Hippocampal formation (tissue), 2 donors: ENCODE measurements at regions not wholly inside any gene's neighbourhood (a gene's known extent, or its start where the extent isn't known, plus 50 kb on each side); places are given as distances from the start of the nearest gene placed in this dataset.
A peak's percentile ranks its signal among the peaks of the same experiment; 100 is the strongest.

Experiments used
- DNase-seq, 2 donors: peaks; one replicate each; lab custom pipeline; 2025; lab: John Stamatoyannopoulos, UW

DNA sequence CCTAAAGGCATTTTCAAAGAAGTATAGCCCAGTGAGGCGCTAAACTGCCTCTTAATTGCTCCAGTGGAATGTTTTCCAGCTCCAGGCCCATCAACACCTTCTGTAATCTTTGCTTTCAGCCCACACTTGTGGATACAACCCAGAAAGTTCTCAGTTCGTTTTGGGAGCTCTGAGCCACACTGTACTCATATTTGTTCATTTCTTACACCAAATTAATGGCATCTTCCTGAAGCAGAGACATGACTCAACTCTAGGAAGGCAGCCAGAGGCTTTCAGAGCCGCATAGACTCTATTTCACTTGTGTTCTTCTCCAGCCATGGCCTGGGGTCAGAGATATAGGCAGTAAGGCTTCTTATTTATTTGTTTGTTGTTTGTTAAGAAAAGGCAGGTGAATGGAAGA is 175.5 kb upstream of the NCAM1 start:
- DNase-seq: no peak

- no peak for DNase-seq
These were observed 175.0 kb upstream of the NCAM1 start for GRCh38 chr11:112786196-112786595.

GRCh38 chr11:112786886-112787530 is 174.2 kb upstream of the NCAM1 start:
- DNase-seq: no peak

DNA sequence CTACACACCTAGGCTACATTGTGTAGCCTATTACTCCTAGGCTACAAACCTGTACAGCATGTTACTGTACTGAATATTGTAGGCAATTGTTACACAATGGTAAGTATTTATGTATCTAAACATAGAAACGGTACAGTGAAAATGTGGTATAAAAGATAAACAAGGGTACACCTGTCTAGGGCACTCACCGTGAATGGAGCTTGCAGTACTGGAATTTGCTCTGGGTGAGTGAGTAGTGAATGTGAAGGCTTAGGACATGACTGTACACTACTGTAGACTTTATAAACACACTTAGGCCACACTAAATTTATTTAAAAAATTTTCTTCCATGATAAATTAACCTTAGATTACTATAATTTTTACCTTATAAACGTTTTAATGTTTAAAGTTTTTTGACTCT is 171.7 kb upstream of the NCAM1 start:
- DNase-seq: no peak

DNA sequence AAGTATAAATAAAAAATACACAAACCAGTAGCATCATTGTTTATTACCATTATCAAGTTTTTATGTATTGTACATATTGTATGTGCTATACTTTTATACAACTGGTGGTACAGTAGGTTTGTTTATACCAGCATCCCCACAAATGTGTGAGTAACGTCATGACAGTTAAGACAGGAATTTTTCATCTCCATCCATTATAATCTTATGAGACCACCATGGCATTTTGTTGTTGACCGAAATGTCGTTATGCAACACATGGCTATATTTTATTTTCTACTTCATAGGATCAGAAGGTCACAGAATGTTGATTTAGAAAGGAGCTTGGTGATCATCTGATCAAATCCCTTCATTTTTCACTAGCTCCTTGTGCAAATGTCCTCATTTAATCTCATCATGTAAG is 170.9 kb upstream of the NCAM1 start:
- no peak for DNase-seq

DNA sequence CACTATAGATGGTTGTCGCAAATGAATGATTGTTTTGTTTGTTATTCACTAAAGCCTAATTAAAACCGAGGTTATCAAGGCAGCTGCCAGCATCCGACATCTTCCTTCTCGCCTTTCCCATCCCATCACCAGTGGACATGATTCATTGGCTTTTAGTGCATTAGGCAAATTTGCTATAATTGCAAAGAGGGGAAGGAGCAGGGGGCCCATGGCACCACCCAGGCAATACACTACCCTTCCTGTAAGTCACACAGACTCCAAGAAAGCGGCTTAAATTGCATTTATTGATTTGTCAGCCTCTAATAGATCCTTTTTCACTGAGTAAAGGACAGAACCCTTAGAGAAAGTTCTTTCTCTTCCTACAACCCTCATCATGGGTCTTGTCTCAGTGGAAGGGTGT is 169.2 kb upstream of the NCAM1 start:
- DNase-seq: no peak

DNA sequence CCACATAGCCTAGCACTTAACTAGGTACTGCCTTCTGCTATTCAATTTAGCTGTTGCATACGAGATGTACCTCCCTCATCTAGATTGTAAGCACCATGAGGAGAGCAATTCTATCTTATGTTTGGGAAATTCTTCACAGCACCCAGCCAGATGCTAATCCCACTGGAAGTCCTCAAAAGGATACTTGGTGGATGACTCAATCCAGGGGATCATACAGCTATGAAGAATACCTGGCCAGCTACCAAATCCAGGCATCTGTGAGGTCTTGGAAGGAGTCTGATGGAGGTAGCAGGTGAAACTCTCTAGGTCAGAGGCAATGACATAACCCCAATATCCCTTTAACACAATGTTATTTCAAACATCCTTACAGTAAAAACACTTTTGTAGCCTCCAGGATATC is 167.8 kb upstream of the NCAM1 start:
- no peak for DNase-seq

GRCh38 chr11:112794331-112794846 is 166.8 kb upstream of the NCAM1 start:
- DNase-seq: no peak

DNA sequence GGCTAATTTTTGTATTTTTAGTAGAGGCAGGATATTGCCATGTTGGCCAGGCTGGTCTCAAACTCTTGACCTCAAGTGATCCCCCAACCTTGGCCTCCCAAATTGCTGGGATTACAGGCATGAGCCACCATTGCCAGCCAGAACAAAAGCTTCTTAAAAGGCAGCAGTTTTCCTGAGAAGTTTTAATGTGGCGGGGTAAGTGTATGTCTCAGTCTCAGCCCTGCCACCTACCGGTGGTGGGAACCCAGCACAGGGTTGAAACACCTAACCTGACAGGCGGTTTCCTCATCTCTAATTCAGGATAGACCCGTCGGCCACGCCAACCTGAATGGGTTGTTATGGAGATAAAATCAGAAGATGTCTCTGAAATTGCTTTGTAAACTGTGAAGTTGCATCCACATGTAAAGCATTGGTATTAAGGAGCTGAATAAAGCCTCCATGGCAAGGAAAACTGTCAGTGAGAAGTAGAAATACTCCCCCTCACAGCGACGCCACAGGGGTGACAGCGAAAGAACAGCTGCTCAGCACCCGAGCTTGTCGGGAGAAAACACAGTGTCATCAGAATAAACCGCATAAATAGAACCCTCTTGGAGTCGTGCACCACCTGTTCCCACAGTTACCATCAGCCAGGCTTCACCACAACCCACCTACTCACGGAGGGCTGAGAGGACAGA is 165.9 kb upstream of the NCAM1 start:
- no peak for DNase-seq

- no peak for DNase-seq
These were observed 165.1 kb upstream of the NCAM1 start for GRCh38 chr11:112795911-112796649.

DNA sequence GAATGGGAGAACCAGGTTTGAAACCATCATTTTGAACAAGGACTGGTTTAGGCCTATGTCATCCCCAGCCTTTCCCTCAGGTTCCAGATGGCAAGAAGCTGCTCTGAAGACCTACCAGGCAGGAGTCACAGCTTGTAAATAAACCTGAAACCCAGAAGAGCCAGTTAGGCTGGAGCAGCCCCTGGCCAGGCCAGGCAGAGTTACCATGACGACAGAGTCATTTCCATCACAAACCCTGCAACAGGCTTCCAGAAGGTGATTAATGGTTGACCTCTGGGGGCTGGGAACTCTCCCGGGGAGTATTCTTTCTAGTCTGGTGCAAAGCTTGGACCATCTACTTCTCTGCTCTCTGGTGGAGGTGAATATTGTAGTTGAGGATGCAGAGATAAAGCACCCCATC is 164.1 kb upstream of the NCAM1 start:
- no peak for DNase-seq

DNA sequence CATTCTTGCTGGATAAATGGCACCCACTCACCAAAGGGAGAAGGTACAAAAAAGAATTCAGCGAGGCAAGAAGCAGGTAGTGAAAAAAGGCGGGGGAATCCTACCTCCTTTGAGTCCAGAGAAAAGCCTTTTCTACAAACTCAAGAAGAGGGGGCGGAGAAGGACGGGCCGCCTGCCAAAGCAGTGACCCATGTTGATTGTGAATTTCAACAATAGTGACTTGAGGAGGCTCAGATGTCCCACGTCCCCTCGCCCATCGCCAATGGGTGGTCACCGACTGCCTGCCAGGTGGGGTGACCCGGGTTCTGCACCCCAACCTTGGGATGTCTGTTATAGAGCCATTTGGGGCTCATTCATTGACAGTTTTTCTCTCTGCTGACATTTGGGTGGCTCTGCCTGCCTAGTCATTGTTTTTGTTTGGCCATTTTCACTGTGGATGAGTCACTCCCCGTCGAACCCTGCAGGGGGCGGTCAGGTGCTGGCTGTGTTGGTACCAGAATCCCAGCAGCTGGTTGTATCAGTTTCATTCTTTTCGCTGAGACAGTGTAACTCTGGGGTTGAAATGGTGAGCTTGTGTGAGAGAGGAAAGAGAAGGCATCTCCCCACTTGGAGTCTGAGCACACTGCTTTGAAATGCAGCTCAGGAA is 163.4 kb upstream of the NCAM1 start:
- peak; percentile 56 to 65 for DNase-seq

DNA sequence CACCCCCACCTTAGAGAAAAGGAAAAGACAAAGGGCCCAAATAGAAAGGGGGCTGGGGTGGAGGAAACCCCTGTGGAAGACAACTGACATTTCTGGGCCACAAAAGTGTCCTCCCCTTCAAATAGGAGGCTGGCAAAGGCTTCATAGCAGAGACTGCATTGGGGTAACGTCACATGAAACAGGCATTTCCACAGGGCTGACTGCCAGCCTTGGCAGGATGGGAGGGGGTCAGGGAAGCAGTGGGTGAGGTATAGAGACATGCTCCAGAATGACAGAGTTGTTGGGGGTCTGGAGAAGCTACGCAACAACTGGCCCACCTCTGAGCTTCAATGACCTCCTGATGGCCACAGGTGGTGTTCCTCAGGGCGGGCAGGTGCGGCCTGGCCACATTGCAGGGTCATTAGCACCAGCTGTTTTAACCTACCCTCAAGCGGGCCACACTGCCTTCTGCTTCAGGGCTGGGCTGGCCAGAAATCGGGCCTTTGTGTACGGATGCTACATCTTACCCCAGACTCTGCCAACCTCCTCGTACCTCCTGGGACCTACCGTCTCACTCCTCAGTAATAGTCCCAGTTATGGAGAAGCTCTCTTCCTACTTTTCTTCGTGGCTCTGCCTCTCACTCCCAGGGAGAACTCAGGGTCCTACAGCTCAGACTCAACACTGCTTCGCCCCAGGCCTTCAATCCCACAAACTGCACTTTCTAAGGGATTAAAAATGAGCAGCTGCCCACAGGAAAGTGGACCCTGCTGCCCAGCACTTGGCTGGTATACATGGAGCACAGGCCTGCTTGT is 160.0 kb upstream of the NCAM1 start:
- DNase-seq: no peak

DNA sequence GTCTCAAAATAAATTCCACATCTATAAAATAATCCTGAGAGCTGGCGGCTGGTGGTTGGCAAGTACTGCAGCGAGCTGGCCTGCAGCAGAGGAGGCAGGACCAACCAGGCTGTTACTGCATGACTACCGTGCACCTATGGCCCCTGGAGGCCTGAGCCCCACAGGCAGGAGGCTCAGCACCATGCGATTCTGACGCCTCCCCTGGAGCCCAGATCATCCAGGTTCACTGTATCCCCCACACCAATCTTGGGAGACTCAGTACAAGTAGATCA is 159.5 kb upstream of the NCAM1 start:
- no peak for DNase-seq

DNA sequence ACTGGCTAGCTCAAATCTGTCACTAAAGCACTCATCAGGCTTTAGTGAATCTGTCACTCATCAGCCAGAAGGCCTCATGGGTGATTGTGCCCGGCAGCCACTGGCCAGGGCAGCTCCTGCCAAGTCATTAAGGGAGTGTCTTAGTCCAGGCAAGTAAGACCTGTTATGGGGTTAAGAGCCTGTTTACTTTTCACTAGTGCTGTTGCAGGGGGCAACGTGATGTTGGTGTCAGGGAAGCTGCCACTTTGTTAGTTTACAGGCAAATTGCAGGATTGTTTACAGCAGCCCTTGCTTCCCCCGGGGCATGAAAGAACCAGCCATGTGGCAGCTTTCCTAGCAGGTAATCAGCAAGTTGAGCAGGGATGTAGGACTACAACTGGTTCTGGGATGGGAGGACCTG is 155.6 kb upstream of the NCAM1 start:
- no peak for DNase-seq

- DNase-seq: no peak
These were observed 155.0 kb upstream of the NCAM1 start for GRCh38 chr11:112806256-112806655.

DNA sequence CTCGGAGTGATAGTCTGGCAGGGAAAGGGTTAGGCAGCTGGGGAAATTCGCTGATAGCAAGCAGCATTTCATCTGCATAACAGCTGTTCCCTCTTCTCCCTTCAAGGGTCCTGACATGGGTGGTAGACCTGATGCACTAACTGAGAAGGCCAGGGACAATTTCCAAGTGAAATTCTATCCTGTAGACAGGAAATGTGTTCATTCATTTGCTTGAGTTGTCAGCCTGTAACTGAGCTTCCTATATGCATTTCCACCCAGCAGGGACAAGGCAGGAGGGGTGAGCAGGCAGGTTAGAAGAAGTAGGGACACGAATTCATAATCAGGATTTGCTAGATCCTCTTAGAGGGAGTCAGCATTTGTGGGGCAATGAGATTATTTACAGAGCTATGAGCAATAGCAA is 154.3 kb upstream of the NCAM1 start:
- no peak for DNase-seq

- no peak for DNase-seq
These were observed 151.8 kb upstream of the NCAM1 start for GRCh38 chr11:112809429-112809828.

GRCh38 chr11:112810951-112811350 is 150.3 kb upstream of the NCAM1 start:
- DNase-seq: no peak

DNA sequence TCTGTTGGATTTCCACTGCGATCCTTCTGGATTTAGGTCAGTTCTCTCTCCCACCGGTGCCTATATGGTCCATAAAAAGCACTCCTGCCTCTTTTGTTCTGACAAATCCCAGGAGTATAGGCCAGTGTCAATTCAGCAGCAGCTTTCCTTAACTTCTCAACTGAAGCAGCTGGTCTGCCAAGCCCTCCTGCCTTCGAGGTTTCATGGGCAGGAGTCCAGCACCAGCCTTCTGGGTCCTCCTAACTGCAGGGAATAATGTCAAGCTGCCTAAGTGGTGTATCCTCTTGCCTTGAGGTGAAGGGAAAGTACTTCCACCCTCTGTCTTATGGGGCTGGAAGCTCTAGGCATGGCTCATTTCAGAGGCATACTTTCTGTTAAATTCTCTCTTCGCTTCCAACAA is 149.4 kb upstream of the NCAM1 start:
- no peak for DNase-seq

- DNase-seq: no peak
These were observed 148.5 kb upstream of the NCAM1 start for GRCh38 chr11:112812729-112813128.

DNA sequence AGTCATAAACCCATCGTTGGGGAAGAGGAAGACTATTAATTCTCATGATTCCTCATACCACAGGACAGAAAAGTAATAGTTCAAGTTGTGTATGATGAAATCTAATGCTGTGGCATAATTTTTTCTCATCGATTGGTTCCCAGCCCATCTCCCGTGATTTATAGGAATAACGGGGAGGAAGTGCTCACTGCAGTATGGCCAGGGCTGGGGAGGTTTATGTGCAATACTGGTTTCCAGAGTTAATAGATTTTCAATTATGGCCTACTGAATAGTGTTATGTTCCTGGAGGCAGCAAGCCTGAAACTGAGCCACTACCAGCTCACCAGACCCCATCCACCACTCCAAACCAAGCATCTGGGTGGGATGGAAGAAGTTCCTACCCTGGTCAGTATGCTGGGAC is 147.1 kb upstream of the NCAM1 start:
- no peak for DNase-seq
